PC-9 (cell line): ENCODE measurements at regions not wholly inside any gene's neighbourhood (a gene's known extent, or its start where the extent isn't known, plus 50 kb on each side); places are given as distances from the start of the nearest gene placed in this dataset.
"Not testable (repeated sequence)": the region's sequence is repeated elsewhere in the genome, so short reads cannot be mapped to it uniquely, and the experiment has no call there.

Experiments used
- BruUV-seq: library from RNA; stranded (reverse); fragments of 400-500 nt; replicated peaks from 2 replicates; lab custom pipeline; 2021; lab: Mats Ljungman, UMichigan
- CTCF ChIA-PET: fragments of 300-600 bp; sonication (Branson Sonifier 250); formaldehyde crosslinking; loops from one replicate; lab custom pipeline; 2022; ENCODE audit warnings: antibody characterized with exemption; lab: Charles Lee
- POLR2A ChIA-PET: fragments of 300-600 bp; sonication (Branson Sonifier 250); formaldehyde crosslinking; loops from one replicate; lab custom pipeline; 2022; ENCODE audit warnings: antibody characterized with exemption; ENCODE audit not compliant: unreplicated experiment; lab: Charles Lee
- DNase-seq, 2 experiments: peaks; one replicate each; pipeline versions ENCODE4 v3.0.0 to v3.0.0-alpha.2; 2015 to 2022; ENCODE audit warnings: mixed read lengths in 1 of 2
- H2AFZ ChIP-seq: fragments of 200-600 bp; sonication (generic); 2 replicates; pipeline ENCODE4 v1.8.1; 2017; ENCODE audit warnings: antibody characterized with exemption
- H3F3A ChIP-seq: fragments of 200-600 bp; sonication (generic); 2 replicates; pipeline ENCODE4 v1.8.1; 2017; ENCODE audit warnings: antibody characterized with exemption, mild to moderate bottlenecking, low read depth; ENCODE audit not compliant: insufficient read depth
- H3K27ac ChIP-seq: fragments of 200-600 bp; sonication (generic); 2 replicates; pipeline ENCODE4 v1.6.1; 2016; ENCODE audit warnings: mixed run types
- H3K27me3 ChIP-seq: fragments of 200-600 bp; sonication (generic); 2 replicates; pipeline ENCODE4 v1.6.1; 2016; ENCODE audit warnings: low read depth, mixed run types; ENCODE audit not compliant: insufficient read depth
- H3K36me3 ChIP-seq: fragments of 200-600 bp; sonication (generic); 2 replicates; pipeline ENCODE4 v1.6.1; 2016; ENCODE audit warnings: low read depth, mixed run types
- H3K4me1 ChIP-seq: fragments of 200-600 bp; sonication (generic); replicated peaks from 2 replicates; pipeline ENCODE4 v1.6.1; 2016; ENCODE audit warnings: mixed run types; ENCODE audit not compliant: insufficient read depth
- H3K4me2 ChIP-seq: fragments of 200-600 bp; sonication (generic); 2 replicates; pipeline ENCODE4 v1.6.1; 2017; ENCODE audit warnings: mixed run types
- H3K4me3 ChIP-seq: fragments of 200-600 bp; sonication (generic); 2 replicates; pipeline ENCODE4 v1.6.1; 2016; ENCODE audit warnings: mixed run types
- H3K79me2 ChIP-seq: fragments of 200-600 bp; sonication (generic); 2 replicates; pipeline ENCODE4 v1.6.1; 2017; ENCODE audit warnings: low read depth, mixed run types
- H3K9me2 ChIP-seq: fragments of 200-600 bp; sonication (generic); 2 replicates; pipeline ENCODE4 v1.8.1; 2017; ENCODE audit warnings: mild to moderate bottlenecking; ENCODE audit not compliant: insufficient read depth
- H3K9me3 ChIP-seq: fragments of 200-600 bp; sonication (generic); 2 replicates; pipeline ENCODE4 v1.8.1; 2016; ENCODE audit warnings: low read depth; ENCODE audit not compliant: insufficient read depth
- H4K20me1 ChIP-seq: fragments of 200-600 bp; sonication (generic); 2 replicates; pipeline ENCODE4 v1.8.1; 2017; ENCODE audit not compliant: insufficient read depth
- EZH2 ChIP-seq: fragments of 200-600 bp; sonication (generic); IDR thresholded peaks from 2 replicates; pipeline ENCODE4 v1.8.0; 2017; ENCODE audit warnings: antibody characterized with exemption, low read depth
- intact Hi-C: fragments of 100-400 bp; cut with micrococcal nuclease; formaldehyde crosslinking; loops from one replicate; pipeline ENCODE4 v1.10.0; 2022; ENCODE audit not compliant: unreplicated experiment
- TF ChIP-seq, protein P1 (sequence below): fragments of 200-600 bp; sonication (generic); conservative IDR thresholded peaks from 2 replicates; pipeline ENCODE4 v1.6.1; 2017; ENCODE audit warnings: mixed run types, antibody characterized with exemption, mild to moderate bottlenecking, moderate library complexity

DNA sequence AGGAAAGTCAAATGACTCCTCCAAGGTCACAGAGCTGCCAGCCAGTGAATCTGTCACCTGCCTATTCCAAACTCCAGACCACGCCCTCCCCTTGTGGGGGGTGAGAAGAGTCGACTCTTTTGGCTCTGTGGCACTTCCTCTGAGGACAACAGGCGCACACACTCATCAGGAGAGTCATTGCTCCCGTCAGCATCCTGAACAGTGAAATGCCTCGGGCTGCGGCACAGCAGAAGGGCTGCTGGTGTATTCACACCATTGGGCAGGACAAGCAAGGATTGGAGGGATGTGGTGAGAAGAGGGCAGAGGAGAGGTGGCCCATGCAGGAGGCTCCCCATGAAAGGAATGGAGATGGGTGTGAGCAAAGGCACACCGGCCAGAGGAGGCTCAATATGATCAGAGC is 239.0 kb downstream of the TOMM20 start:
- H3K27ac ChIP-seq = no peak overlapping the region
- H2AFZ ChIP-seq = no peak overlapping the region
- TF ChIP-seq, protein P1, sequence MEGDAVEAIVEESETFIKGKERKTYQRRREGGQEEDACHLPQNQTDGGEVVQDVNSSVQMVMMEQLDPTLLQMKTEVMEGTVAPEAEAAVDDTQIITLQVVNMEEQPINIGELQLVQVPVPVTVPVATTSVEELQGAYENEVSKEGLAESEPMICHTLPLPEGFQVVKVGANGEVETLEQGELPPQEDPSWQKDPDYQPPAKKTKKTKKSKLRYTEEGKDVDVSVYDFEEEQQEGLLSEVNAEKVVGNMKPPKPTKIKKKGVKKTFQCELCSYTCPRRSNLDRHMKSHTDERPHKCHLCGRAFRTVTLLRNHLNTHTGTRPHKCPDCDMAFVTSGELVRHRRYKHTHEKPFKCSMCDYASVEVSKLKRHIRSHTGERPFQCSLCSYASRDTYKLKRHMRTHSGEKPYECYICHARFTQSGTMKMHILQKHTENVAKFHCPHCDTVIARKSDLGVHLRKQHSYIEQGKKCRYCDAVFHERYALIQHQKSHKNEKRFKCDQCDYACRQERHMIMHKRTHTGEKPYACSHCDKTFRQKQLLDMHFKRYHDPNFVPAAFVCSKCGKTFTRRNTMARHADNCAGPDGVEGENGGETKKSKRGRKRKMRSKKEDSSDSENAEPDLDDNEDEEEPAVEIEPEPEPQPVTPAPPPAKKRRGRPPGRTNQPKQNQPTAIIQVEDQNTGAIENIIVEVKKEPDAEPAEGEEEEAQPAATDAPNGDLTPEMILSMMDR = no peak
- TF ChIP-seq EZH2 = no peak
- H3F3A ChIP-seq = no peaks in the 10 kb centered on the region
- peaks cover 18% of the 10 kb centered on the region for H3K4me1 ChIP-seq
- no peaks in the 10 kb centered on the region for H3K27me3 ChIP-seq
- no peak overlapping the region for H3K4me2 ChIP-seq
- POLR2A ChIA-PET = interaction anchor here (0.6 kb wide), 1 partner anchor 105 kb away, joined by 3 read pairs; no protein-coding TSS in a partner anchor
- intact Hi-C loops = no loop called here
- H3K9me3 ChIP-seq = no peaks in the 10 kb centered on the region
- DNase-seq = no peak
- H3K4me3 ChIP-seq = no peak overlapping the region
- no peaks in the 10 kb centered on the region for H3K79me2 ChIP-seq
- BruUV-seq = no TSS peak
- H3K36me3 ChIP-seq = no peaks in the 10 kb centered on the region
- H3K9me2 ChIP-seq = no peaks in the 10 kb centered on the region
- CTCF ChIA-PET = interaction anchor here (0.7 kb wide), 1 partner anchor 51 kb away, joined by 4 read pairs; no protein-coding TSS in a partner anchor
- H4K20me1 ChIP-seq = no peaks in the 10 kb centered on the region

DNA sequence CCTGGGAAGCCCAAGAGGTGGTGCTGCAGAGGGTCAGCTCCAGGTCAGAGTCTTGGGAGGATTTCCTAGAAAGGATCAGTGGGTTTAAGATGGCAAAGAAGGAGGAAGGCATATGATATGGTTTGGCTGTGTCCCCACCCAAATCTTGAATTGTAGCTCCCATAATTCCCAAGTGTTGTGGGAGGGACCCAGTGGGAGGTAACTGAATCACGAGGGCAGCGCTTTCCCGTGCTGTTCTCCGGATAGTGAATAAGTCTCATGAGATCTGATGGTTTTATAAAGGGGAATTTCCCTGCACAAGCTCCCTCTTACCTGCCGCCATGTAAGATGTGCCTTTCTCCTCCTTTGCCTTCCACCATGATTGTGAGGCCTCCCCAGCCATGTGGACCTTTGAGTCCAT is 240.4 kb downstream of the TOMM20 start:
- H3K27ac ChIP-seq, H3K79me2 ChIP-seq, BruUV-seq, H3K4me2 ChIP-seq, H3K4me1 ChIP-seq, H4K20me1 ChIP-seq, H2AFZ ChIP-seq, intact Hi-C loops, H3F3A ChIP-seq, CTCF ChIA-PET, H3K9me3 ChIP-seq, H3K27me3 ChIP-seq, H3K4me3 ChIP-seq, DNase-seq, H3K36me3 ChIP-seq, POLR2A ChIA-PET, H3K9me2 ChIP-seq: not testable (repeated sequence)

DNA sequence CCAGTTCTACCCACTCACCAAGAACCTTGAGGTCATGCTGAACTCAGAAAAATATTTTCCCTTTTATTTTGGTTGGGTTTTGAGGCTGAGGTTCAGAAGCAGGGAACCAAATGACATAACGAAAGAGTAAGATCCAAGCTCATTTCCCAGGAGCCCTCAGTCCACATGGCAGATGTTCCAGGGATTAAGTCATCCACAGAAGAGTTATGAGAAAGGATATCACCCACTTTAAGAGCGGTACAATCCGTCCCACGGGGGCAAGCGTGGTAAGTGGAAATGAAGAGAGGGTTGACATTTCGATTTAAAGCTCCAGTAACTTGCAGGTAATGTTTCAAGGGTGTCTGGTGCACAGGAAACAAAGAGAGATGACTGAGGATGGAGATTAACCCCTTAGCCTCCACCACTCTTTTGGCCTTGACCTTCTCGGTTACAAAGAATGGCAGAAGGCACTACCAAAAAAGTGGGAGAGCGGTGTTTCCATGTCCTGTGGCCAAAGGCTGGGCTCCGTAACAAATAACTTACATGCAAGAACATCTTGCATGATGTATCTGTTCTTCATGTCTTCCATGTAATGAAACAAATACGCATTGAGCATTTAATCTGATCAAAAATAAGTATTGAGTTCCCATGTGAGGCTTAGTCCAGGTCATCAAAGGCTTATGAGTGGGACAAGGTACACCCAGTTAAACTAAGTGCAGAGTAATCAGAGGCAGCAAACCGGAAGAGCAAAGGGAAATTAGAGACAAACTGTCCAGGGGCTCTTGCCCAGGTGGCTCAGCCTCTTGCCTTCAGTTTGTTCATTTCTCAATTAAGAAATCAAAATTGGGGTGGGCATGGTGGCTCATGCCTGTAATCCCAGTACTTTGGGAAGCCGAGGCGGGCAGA is 241.4 kb downstream of the TOMM20 start:
- DNase-seq = no peak
- Histone ChIP-seq H3K4me2 (no peak overlapping the region), H3K4me1 (peaks cover 6% of the 10 kb centered on the region), H3F3A (no peaks in the 10 kb centered on the region), H2AFZ (no peak overlapping the region), H4K20me1 (no peaks in the 10 kb centered on the region), H3K9me2 (no peaks in the 10 kb centered on the region), H3K9me3 (no peaks in the 10 kb centered on the region), H3K36me3 (no peaks in the 10 kb centered on the region), H3K27me3 (no peaks in the 10 kb centered on the region), H3K27ac (no peak overlapping the region), H3K4me3 (no peak overlapping the region), H3K79me2 (no peaks in the 10 kb centered on the region)
- no peak for TF ChIP-seq EZH2
- intact Hi-C loops = no loop called here
- ChIA-PET POLR2A (interaction anchor here (0.6 kb wide), 1 partner anchor 232 kb away, joined by 4 read pairs; no protein-coding TSS in a partner anchor), CTCF (no interaction called here)
- no TSS peak for BruUV-seq
